Transverse colon (tissue), 4 donors: ENCODE measurements at regions not wholly inside any gene's neighbourhood (a gene's known extent, or its start where the extent isn't known, plus 50 kb on each side); places are given as distances from the start of the nearest gene placed in this dataset.

Experiments
- EP300 ChIP-seq: sonication (generic); formaldehyde crosslinking; IDR thresholded peaks from one replicate; pipeline ENCODE4 v1.6.1; 2017; ENCODE audit warnings: antibody characterized with exemption, low read depth
- POLR2A ChIP-seq: fragments of 450-650 bp; IDR thresholded peaks from one replicate; pipeline ENCODE4 v1.6.1; 2016; ENCODE audit warnings: antibody characterized with exemption, mild to moderate bottlenecking, moderate library complexity
- POLR2AphosphoS5 ChIP-seq, 3 donors: sonication (generic); formaldehyde crosslinking; IDR thresholded peaks; one replicate each; pipeline ENCODE4 v1.6.1; 2016; ENCODE audit warnings: antibody characterized with exemption in 3 of 3
- TF ChIP-seq, protein P1 (sequence below), 5 experiments: fragments of 200-600 bp in 3 of 5; fragments of 450-650 bp in 2 of 5; sonication (generic) in 3 of 5; IDR thresholded peaks; 1 replicate in 2 of 5; 2 replicates in 3 of 5; pipeline ENCODE4 v1.5.1; 2016 to 2017; ENCODE audit warnings: antibody characterized with exemption in 5 of 5, inconsistent platforms in 3 of 5, mild to moderate bottlenecking in 2 of 5, moderate library complexity in 1 of 5

DNA sequence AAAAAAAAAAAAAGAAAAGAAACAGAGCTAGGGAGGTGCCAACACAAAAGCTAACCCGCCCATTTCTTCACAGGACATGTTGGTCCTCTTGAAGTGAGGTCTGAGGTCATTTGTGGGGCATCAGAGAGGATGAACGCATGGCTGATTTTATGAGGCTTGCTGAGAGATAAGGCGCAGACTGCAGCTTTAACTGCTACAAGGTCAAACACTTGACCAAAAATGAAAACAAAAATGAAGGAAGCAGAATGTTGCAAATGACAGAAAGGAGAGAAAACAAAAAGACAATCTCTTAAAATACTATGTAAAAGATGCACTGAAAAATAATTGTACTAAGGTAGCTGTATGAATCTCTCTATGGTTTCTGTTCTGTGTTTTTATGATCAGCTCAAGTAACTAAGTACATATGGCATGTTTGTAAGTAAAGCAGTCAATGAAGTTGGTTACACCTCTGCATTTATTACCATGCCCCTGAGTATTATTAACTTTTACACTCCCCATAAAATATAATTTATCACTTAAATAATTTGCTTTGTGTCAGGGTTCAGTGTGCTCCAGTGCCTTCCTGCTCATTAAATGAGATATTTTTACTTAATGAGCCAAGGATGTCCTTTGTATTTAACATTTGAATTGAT lies 249.1 kb upstream of the NR5A2 start:
- TF ChIP-seq, protein P1, sequence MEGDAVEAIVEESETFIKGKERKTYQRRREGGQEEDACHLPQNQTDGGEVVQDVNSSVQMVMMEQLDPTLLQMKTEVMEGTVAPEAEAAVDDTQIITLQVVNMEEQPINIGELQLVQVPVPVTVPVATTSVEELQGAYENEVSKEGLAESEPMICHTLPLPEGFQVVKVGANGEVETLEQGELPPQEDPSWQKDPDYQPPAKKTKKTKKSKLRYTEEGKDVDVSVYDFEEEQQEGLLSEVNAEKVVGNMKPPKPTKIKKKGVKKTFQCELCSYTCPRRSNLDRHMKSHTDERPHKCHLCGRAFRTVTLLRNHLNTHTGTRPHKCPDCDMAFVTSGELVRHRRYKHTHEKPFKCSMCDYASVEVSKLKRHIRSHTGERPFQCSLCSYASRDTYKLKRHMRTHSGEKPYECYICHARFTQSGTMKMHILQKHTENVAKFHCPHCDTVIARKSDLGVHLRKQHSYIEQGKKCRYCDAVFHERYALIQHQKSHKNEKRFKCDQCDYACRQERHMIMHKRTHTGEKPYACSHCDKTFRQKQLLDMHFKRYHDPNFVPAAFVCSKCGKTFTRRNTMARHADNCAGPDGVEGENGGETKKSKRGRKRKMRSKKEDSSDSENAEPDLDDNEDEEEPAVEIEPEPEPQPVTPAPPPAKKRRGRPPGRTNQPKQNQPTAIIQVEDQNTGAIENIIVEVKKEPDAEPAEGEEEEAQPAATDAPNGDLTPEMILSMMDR (IDR thresholded peaks at IDR 0.05) = no peak
- TF ChIP-seq POLR2AphosphoS5 (IDR thresholded peaks at IDR 0.05) (no peak), POLR2A (no peak), EP300 (no peak)
